C1 segment of cervical spinal cord (tissue), 14 donors: ENCODE measurements at regions not wholly inside any gene's neighbourhood (a gene's known extent, or its start where the extent isn't known, plus 50 kb on each side); places are given as distances from the start of the nearest gene placed in this dataset.
"Not testable (repeated sequence)": the region's sequence is repeated elsewhere in the genome, so short reads cannot be mapped to it uniquely, and the experiment has no call there.

Experiments used
- DNase-seq, 14 donors: peaks; one replicate each; lab custom pipeline; 2025; lab: John Stamatoyannopoulos, UW

- DNase-seq = no peak
Measured at GRCh38 chr14:40371011-40371410, 938.8 kb upstream of the FBXO33 start.

GRCh38 chr14:40368314-40368713 is 936.1 kb upstream of the FBXO33 start:
- DNase-seq = no peak

- no peak for DNase-seq
Measured at GRCh38 chr14:40367717-40368116, 935.5 kb upstream of the FBXO33 start.

GRCh38 chr14:40365305-40365704 is 933.1 kb upstream of the FBXO33 start:
- no peak for DNase-seq

GRCh38 chr14:40362856-40363255 is 930.6 kb upstream of the FBXO33 start:
- DNase-seq = no peak

- no peak for DNase-seq
Measured at GRCh38 chr14:40354754-40355153, 922.5 kb upstream of the FBXO33 start.

- DNase-seq = not testable (repeated sequence)
Measured at GRCh38 chr14:40348104-40348503, 915.9 kb upstream of the FBXO33 start.

GRCh38 chr14:40347675-40348074 is 915.4 kb upstream of the FBXO33 start:
- no peak for DNase-seq

GRCh38 chr14:40346275-40346674 is 914.0 kb upstream of the FBXO33 start:
- DNase-seq = no peak

- DNase-seq = no peak
Measured at GRCh38 chr14:40345334-40345733, 913.1 kb upstream of the FBXO33 start.

- DNase-seq = no peak
Measured at GRCh38 chr14:40340708-40341107, 908.5 kb upstream of the FBXO33 start.

- DNase-seq = no peak
Measured at GRCh38 chr14:40336846-40337245, 904.6 kb upstream of the FBXO33 start.

- not testable (repeated sequence) for DNase-seq
Measured at GRCh38 chr14:40326519-40326918, 894.3 kb upstream of the FBXO33 start.

GRCh38 chr14:40318211-40318719 is 886.0 kb upstream of the FBXO33 start:
- DNase-seq = no peak

- no peak for DNase-seq
Measured at GRCh38 chr14:40317690-40318089, 885.5 kb upstream of the FBXO33 start.

GRCh38 chr14:40312296-40312695 is 880.1 kb upstream of the FBXO33 start:
- DNase-seq = no peak

- DNase-seq = no peak
Measured at GRCh38 chr14:40309124-40309523, 876.9 kb upstream of the FBXO33 start.

GRCh38 chr14:40308240-40308639 is 876.0 kb upstream of the FBXO33 start:
- no peak for DNase-seq

GRCh38 chr14:40296821-40297220 is 864.6 kb upstream of the FBXO33 start:
- DNase-seq = no peak

- no peak for DNase-seq
Measured at GRCh38 chr14:40292664-40293063, 860.4 kb upstream of the FBXO33 start.

GRCh38 chr14:40282196-40282595 is 850.0 kb upstream of the FBXO33 start:
- no peak for DNase-seq

- DNase-seq = no peak
Measured at GRCh38 chr14:40280652-40281051, 848.4 kb upstream of the FBXO33 start.

GRCh38 chr14:40273417-40273816 is 841.2 kb upstream of the FBXO33 start:
- no peak for DNase-seq

- no peak for DNase-seq
Measured at GRCh38 chr14:40271480-40271879, 839.2 kb upstream of the FBXO33 start.
